Lower lobe of right lung (tissue), 2 donors: ENCODE measurements at regions not wholly inside any gene's neighbourhood (a gene's known extent, or its start where the extent isn't known, plus 50 kb on each side); places are given as distances from the start of the nearest gene placed in this dataset.

Experiments used
- ATAC-seq, 2 donors: fragments of 200-7000 bp; cut with Tn5 transposase; one replicate each; pipeline ENCODE4 v1.9.1; 2020 to 2022; ENCODE audit warnings: mild to moderate bottlenecking in 2 of 2, moderate library complexity in 2 of 2
- DNase-seq: peaks from one replicate; pipeline ENCODE4 v3.0.0-alpha.2; 2020
- H3K27ac ChIP-seq: fragments of 200-600 bp; one replicate; pipeline ENCODE4 v1.8.0; 2022
- H3K27me3 ChIP-seq: fragments of 200-600 bp; one replicate; pipeline ENCODE4 v1.8.0; 2022; ENCODE audit warnings: low read depth
- H3K36me3 ChIP-seq: fragments of 200-600 bp; one replicate; pipeline ENCODE4 v1.8.0; 2022; ENCODE audit warnings: mild to moderate bottlenecking
- H3K4me1 ChIP-seq: fragments of 200-600 bp; one replicate; pipeline ENCODE4 v1.8.0; 2022
- H3K4me3 ChIP-seq: fragments of 200-600 bp; one replicate; pipeline ENCODE4 v1.8.0; 2022; ENCODE audit warnings: mild to moderate bottlenecking
- H3K9me3 ChIP-seq: fragments of 200-600 bp; one replicate; pipeline ENCODE4 v1.8.0; 2022
- intact Hi-C: fragments of 100-400 bp; cut with DNase I; formaldehyde crosslinking; loops from one replicate; pipeline ENCODE4 v1.11.0; 2022
- TF ChIP-seq, protein P1 (sequence below): fragments of 200-600 bp; IDR thresholded peaks from one replicate; pipeline ENCODE4 v1.8.0; 2022; ENCODE audit warnings: antibody characterized with exemption, mild to moderate bottlenecking
- donor health status: DM: no; HTN: yes; CAD: no; lungs with severe emphysema.

DNA sequence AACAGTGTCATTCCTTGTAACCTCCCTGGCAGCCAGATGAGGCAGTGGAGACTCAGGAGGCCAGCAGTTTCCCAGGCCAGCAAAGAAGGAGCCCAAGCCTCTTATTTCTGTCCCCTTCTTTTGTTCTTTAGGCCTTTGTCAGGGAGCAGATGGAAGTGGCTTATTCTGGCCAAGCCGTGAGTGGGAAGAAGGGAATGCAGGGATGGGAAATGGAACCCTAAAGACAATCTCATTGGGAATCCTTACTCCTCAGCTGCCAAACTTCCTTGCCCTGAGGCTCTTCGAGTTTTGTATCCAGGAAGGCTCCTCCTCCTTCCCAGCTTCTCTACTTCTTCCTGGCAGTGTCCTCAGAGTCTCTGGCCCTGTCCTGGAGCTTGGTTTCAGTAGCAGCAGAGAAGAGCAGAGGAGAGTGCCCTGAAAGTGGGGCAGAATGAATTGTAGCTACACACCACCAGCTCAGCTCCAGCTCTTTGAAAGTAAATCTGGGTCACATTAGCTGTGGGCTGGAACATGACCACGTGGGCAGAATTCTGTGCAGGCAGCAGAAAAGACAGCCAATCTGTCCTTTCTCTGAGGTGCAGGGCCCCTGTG, 63.9 kb downstream of the NDUFS5 start:
- Histone ChIP-seq H3K4me1 (peaks cover 12% of the 10 kb centered on the region), H3K9me3 (no peaks in the 10 kb centered on the region), H3K27me3 (no peaks in the 10 kb centered on the region), H3K27ac (no peak overlapping the region), H3K4me3 (no peak overlapping the region), H3K36me3 (no peaks in the 10 kb centered on the region)
- TF ChIP-seq, protein P1, sequence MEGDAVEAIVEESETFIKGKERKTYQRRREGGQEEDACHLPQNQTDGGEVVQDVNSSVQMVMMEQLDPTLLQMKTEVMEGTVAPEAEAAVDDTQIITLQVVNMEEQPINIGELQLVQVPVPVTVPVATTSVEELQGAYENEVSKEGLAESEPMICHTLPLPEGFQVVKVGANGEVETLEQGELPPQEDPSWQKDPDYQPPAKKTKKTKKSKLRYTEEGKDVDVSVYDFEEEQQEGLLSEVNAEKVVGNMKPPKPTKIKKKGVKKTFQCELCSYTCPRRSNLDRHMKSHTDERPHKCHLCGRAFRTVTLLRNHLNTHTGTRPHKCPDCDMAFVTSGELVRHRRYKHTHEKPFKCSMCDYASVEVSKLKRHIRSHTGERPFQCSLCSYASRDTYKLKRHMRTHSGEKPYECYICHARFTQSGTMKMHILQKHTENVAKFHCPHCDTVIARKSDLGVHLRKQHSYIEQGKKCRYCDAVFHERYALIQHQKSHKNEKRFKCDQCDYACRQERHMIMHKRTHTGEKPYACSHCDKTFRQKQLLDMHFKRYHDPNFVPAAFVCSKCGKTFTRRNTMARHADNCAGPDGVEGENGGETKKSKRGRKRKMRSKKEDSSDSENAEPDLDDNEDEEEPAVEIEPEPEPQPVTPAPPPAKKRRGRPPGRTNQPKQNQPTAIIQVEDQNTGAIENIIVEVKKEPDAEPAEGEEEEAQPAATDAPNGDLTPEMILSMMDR = no peak
- DNase-seq (no peak), ATAC-seq (no peak)
- intact Hi-C loops = no loop called here

DNA sequence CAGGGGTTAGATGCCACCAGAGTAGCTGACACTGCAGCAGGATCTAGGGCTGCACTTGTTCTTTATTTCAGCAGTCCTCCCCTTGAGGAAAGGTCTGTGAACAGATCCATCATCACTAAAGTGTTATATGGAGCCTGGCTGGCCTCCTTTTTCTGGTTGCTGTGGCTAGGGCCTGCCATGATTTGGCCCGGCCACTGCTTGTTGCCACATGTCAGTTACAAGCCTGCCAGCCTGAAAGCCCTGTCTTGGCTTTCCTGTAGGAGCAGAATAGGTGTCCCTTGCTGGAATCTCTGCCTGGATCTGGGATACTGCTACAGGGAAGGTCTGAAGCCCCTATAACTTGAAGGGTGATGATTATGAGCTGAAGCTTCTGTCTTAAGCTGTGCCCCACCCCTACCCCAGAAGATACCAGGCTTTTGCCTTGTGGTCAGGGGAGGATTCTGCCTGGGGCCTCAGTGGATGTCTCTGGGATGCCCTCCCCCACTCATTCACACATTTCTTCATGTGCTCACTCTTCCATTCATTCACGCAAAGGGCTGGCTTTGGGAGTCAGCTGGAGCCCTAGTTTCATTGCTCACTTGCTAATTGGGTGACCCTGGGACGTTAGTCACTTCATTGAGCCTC, 64.7 kb downstream of the NDUFS5 start:
- Histone ChIP-seq H3K27ac (no peak overlapping the region), H3K36me3 (no peaks in the 10 kb centered on the region), H3K4me1 (peaks cover 12% of the 10 kb centered on the region), H3K27me3 (no peaks in the 10 kb centered on the region), H3K4me3 (no peak overlapping the region), H3K9me3 (no peaks in the 10 kb centered on the region)
- ATAC-seq (no peak), DNase-seq (no peak)
- TF ChIP-seq, protein P1 = no peak
- intact Hi-C loops = no loop called here

DNA sequence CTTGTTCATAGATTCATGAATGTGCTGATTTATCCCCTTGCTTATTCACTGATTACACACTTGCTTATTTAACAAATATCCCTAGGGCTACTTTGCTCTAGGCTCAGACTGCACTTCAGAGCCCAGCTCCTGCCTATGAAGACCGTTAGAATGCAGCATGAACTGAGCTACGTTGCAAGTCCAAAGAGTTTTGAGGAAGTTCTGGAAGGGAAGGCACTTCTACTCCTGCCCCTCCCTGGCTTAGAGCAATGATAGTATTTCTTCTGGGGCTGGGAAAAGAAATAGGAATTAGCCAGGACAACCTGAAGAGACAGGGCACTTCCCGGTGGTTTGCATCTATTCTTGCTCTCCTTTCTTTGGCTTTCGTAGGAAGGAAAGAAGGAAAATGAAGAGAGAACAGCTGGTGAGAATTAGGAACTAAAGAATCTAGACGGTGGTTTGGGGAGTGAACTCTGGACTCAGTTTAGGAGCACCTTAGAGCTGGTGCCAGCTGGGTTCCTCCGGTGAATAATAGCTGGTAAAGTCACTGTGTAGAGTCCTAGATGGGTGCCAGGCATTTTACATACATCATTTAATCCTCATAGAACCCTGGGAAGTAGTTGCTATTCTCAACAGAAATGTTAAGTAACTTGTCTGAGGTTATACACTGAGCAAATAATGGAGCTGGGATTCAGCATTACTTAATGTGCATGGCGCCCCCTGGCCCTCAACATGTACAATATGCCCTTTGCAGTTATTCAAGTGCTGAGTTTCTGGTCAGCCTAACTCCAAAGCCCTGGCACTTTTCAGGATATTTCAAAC, 65.9 kb downstream of the NDUFS5 start:
- Histone ChIP-seq H3K27me3 (no peaks in the 10 kb centered on the region), H3K27ac (no peak overlapping the region), H3K4me1 (peaks cover 12% of the 10 kb centered on the region), H3K4me3 (no peak overlapping the region), H3K36me3 (no peaks in the 10 kb centered on the region), H3K9me3 (no peaks in the 10 kb centered on the region)
- intact Hi-C loops = no loop called here
- DNase-seq (no peak), ATAC-seq (peak; percentile 68 to 71)
- TF ChIP-seq, protein P1 = peak; percentile 43

DNA sequence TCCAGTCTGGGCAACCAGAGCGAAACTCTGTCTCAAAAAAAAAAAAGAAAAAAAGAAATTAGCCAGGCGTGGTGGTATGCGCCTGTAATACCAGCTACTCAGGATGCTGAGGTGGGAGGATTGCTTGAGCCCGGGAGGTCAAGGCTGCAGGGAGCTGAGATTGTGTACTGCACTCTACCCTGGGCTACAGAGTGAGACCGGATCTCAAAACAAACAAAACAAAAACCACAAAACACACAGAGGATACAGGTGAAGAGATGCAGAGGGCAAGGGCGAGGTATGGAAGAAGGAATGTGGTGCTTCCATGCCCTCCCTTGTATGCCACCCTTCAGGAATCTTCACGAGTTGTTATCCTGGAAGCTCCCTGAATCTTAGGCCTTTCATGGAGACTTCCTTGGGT, 68.5 kb downstream of the NDUFS5 start:
- Histone ChIP-seq H3K36me3 (no peaks in the 10 kb centered on the region), H3K27me3 (no peaks in the 10 kb centered on the region), H3K9me3 (no peaks in the 10 kb centered on the region), H3K4me3 (no peak overlapping the region), H3K27ac (no peak overlapping the region), H3K4me1 (peaks cover 9% of the 10 kb centered on the region)
- intact Hi-C loops = no loop called here
- TF ChIP-seq, protein P1 = no peak
- DNase-seq (no peak), ATAC-seq (no peak)

DNA sequence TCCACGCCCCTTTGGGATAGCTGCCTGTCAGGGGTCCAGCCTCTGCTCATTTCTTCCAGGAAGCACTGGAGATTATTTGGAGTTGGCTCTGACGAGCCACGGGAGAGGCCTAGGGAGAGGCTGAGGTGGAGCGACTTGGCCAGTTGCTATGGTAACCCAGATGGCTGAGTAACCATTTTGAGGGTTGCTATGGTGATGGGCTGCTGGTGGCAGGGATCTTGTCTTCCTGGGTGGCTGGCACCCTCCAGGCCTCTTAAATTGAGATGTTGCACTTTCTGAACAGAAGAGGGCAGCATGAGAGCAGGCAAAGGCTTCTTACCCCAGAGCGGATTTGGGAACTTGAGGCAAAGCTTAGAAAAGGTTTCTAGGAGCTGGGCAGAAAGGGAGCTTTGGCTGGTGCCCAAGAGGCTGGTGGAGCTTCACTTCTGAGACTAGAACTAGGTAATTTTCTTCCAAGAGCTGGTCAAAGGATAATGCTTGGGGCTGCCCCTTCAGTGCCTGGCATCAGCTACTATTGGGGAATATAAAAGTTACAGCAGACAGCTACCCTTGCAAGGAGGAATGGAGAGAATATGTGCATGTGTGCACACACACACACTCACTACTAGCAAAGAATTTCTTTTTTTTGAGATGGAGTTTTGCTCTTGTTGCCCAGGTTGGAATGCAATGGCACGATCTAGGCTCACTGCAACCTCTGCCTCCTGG, 72.5 kb downstream of the NDUFS5 start:
- TF ChIP-seq, protein P1 = peak; percentile 73
- Histone ChIP-seq H3K27ac (no peak overlapping the region), H3K4me3 (no peak overlapping the region), H3K4me1 (peaks cover 16% of the 10 kb centered on the region), H3K9me3 (no peaks in the 10 kb centered on the region), H3K27me3 (no peaks in the 10 kb centered on the region), H3K36me3 (no peaks in the 10 kb centered on the region)
- no peak for DNase-seq
- ATAC-seq = peak; percentile 86 to 89
- intact Hi-C loops = no loop called here
